MM.1S (cell line): ENCODE measurements at regions not wholly inside any gene's neighbourhood (a gene's known extent, or its start where the extent isn't known, plus 50 kb on each side); places are given as distances from the start of the nearest gene placed in this dataset.

ENCODE experiments used
- DNase-seq: peaks from one replicate; pipeline ENCODE4 v3.0.0-alpha.2; 2015
- H2AFZ ChIP-seq: fragments of 300-600 bp; sonication (generic); 2 replicates; pipeline ENCODE4 v1.6.0; 2016; ENCODE audit warnings: antibody characterized with exemption, low read length
- H3F3A ChIP-seq: fragments of 300-600 bp; sonication (generic); 2 replicates; pipeline ENCODE4 v1.6.1; 2016; ENCODE audit warnings: mild to moderate bottlenecking, antibody characterized with exemption, low read length, moderate library complexity, mixed read lengths; ENCODE audit not compliant: insufficient read depth
- H3K27ac ChIP-seq: fragments of 300-600 bp; sonication (generic); 2 replicates; pipeline ENCODE4 v1.5.1; 2016; ENCODE audit warnings: mild to moderate bottlenecking, low read length
- H3K27me3 ChIP-seq: fragments of 300-600 bp; sonication (generic); replicated peaks from 2 replicates; pipeline ENCODE4 v1.6.0; 2016; ENCODE audit warnings: low read length; ENCODE audit not compliant: insufficient read depth
- H3K36me3 ChIP-seq: fragments of 300-600 bp; sonication (generic); replicated peaks from 2 replicates; pipeline ENCODE4 v1.6.1; 2016; ENCODE audit warnings: mild to moderate bottlenecking, low read length, mixed read lengths; ENCODE audit not compliant: insufficient read depth
- H3K4me1 ChIP-seq: fragments of 300-600 bp; sonication (generic); 2 replicates; pipeline ENCODE4 v1.6.1; 2016; ENCODE audit warnings: low read length, mixed read lengths
- H3K4me2 ChIP-seq: fragments of 300-600 bp; sonication (generic); 2 replicates; pipeline ENCODE4 v1.6.0; 2016; ENCODE audit warnings: low read depth, low read length
- H3K4me3 ChIP-seq: fragments of 300-600 bp; sonication (generic); 2 replicates; pipeline ENCODE4 v1.5.1; 2016; ENCODE audit warnings: low read length, mixed read lengths
- H3K79me2 ChIP-seq: fragments of 300-600 bp; sonication (generic); 2 replicates; pipeline ENCODE4 v1.6.1; 2016; ENCODE audit warnings: mixed run types, low read length, mixed read lengths
- H3K9ac ChIP-seq: fragments of 300-600 bp; sonication (generic); 2 replicates; pipeline ENCODE4 v1.6.1; 2016; ENCODE audit warnings: low read length, mixed read lengths
- H3K9me2 ChIP-seq: fragments of 300-600 bp; sonication (generic); replicated peaks from 2 replicates; pipeline ENCODE4 v1.6.1; 2016; ENCODE audit warnings: mild to moderate bottlenecking, low read length, mixed read lengths; ENCODE audit not compliant: insufficient read depth
- H3K9me3 ChIP-seq: fragments of 300-600 bp; sonication (generic); replicated peaks from 2 replicates; pipeline ENCODE4 v1.6.1; 2016; ENCODE audit warnings: mild to moderate bottlenecking, low read length, mixed read lengths; ENCODE audit not compliant: insufficient read depth
- H4K20me1 ChIP-seq: fragments of 300-600 bp; sonication (generic); 2 replicates; pipeline ENCODE4 v1.6.1; 2016; ENCODE audit warnings: mild to moderate bottlenecking, low read length, moderate library complexity, mixed read lengths; ENCODE audit not compliant: insufficient read depth
- CTCF ChIP-seq: fragments of 300-600 bp; sonication (generic); IDR thresholded peaks from 2 replicates; pipeline ENCODE4 v1.5.1; 2016; ENCODE audit warnings: antibody characterized with exemption, low read length, mixed read lengths
- EZH2 ChIP-seq: fragments of 300-600 bp; sonication (generic); optimal IDR thresholded peaks from 2 replicates; pipeline ENCODE3; 2017; ENCODE audit warnings: low read depth, mild to moderate bottlenecking, antibody characterized with exemption, low read length, mixed read lengths
- EZH2phosphoT487 ChIP-seq: fragments of 300-600 bp; sonication (generic); IDR thresholded peaks from 2 replicates; pipeline ENCODE4 v1.6.1; 2018; ENCODE audit warnings: antibody characterized with exemption, low read length

- H3K79me2 ChIP-seq: no peaks in the 10 kb centered on the region
- H3K27ac ChIP-seq: no peak overlapping the region
- no peaks in the 10 kb centered on the region for H3K9me3 ChIP-seq
- TF ChIP-seq CTCF: no peak
- no peak overlapping the region for H3K4me3 ChIP-seq
- H3F3A ChIP-seq: no peaks in the 10 kb centered on the region
- no peaks in the 10 kb centered on the region for H3K4me1 ChIP-seq
- H3K9me2 ChIP-seq: no peaks in the 10 kb centered on the region
- DNase-seq: no peak
- no peaks in the 10 kb centered on the region for H3K36me3 ChIP-seq
- no peak overlapping the region for H3K4me2 ChIP-seq
- no peak overlapping the region for H3K9ac ChIP-seq
- H2AFZ ChIP-seq: no peak overlapping the region
- no peaks in the 10 kb centered on the region for H3K27me3 ChIP-seq
- no peaks in the 10 kb centered on the region for H4K20me1 ChIP-seq
Observed at GRCh38 chr12:42918443-42918842, 328.9 kb upstream of the PRICKLE1 start.

DNA sequence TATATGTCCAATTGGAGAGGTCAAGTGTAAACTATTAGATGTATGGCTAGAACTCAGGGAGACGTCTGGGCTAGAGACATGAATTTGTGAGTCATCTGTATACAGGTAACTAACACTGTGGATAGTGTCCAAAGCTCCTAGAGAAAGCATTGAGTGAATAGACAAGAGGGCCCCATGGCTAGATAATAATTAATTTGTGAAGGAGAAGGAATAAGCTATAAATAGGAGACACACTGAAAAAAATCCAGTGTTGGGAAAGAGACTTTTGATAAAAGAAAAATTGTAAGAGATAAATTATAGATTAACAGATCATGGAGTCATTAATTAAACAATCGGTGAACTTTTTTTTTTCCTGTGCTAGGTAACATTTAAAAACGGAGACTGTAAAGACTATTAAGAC, 326.6 kb upstream of the PRICKLE1 start:
- TF ChIP-seq CTCF (no peak), EZH2phosphoT487 (no peak), EZH2 (no peak)
- no peak overlapping the region for H3K27ac ChIP-seq

DNA sequence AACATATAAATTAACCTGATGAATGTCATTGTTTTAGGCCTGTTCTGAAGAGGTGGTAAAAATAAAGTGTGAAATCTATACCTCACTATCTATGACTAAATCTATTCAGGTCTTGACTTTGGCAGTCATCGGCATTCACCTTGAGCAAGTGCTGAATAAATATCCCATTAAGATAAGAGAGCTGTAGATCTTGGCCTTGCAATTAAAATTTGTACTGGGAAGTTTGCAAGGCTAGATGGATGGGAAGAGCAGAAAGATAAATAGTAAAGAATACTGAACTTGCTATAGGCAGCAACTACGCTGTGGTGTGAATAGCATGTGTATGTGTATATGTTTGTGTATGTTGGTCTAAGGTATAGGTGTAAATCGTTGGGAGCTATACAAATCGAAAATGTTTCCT, 325.9 kb upstream of the PRICKLE1 start:
- H3K79me2 ChIP-seq: no peaks in the 10 kb centered on the region
- H3F3A ChIP-seq: no peaks in the 10 kb centered on the region
- no peak overlapping the region for H3K4me2 ChIP-seq
- H3K36me3 ChIP-seq: no peaks in the 10 kb centered on the region
- H3K9me2 ChIP-seq: no peaks in the 10 kb centered on the region
- H3K9me3 ChIP-seq: no peaks in the 10 kb centered on the region
- H3K27me3 ChIP-seq: no peaks in the 10 kb centered on the region
- no peak overlapping the region for H3K27ac ChIP-seq
- H3K4me3 ChIP-seq: no peak overlapping the region
- H4K20me1 ChIP-seq: no peaks in the 10 kb centered on the region
- H3K9ac ChIP-seq: no peak overlapping the region
- no peak overlapping the region for H2AFZ ChIP-seq
- no peaks in the 10 kb centered on the region for H3K4me1 ChIP-seq
- no peak for DNase-seq
- TF ChIP-seq EZH2phosphoT487: no peak

More for the DNA sequence above, 326.6 kb upstream of the PRICKLE1 start:
- no peaks in the 10 kb centered on the region for H3K9me3 ChIP-seq
- no peaks in the 10 kb centered on the region for H3K4me1 ChIP-seq
- no peaks in the 10 kb centered on the region for H3F3A ChIP-seq
- H3K4me2 ChIP-seq: no peak overlapping the region
- no peak overlapping the region for H2AFZ ChIP-seq
- no peak for DNase-seq
- H3K79me2 ChIP-seq: no peaks in the 10 kb centered on the region
- H3K9me2 ChIP-seq: no peaks in the 10 kb centered on the region
- no peaks in the 10 kb centered on the region for H3K36me3 ChIP-seq
- no peak overlapping the region for H3K9ac ChIP-seq
- no peaks in the 10 kb centered on the region for H3K27me3 ChIP-seq
- no peaks in the 10 kb centered on the region for H4K20me1 ChIP-seq
- H3K4me3 ChIP-seq: no peak overlapping the region

- Histone ChIP-seq H3K4me1 (no peaks in the 10 kb centered on the region), H3F3A (no peaks in the 10 kb centered on the region)
Observed at GRCh38 chr12:42912367-42912766, 322.8 kb upstream of the PRICKLE1 start.

More at GRCh38 chr12:42912367-42912766, 322.8 kb upstream of the PRICKLE1 start:
- Histone ChIP-seq H3K36me3 (no peaks in the 10 kb centered on the region), H3K79me2 (no peaks in the 10 kb centered on the region), H3K9ac (no peak overlapping the region), H3K4me3 (no peak overlapping the region), H3K9me3 (no peaks in the 10 kb centered on the region), H3K9me2 (no peaks in the 10 kb centered on the region), H4K20me1 (no peaks in the 10 kb centered on the region), H3K4me2 (no peak overlapping the region), H3K27me3 (no peaks in the 10 kb centered on the region), H2AFZ (no peak overlapping the region), H3K27ac (no peak overlapping the region)
- TF ChIP-seq EZH2 (no peak), CTCF (no peak), EZH2phosphoT487 (no peak)
- no peak for DNase-seq
